ENCODE measurements at regions not wholly inside any gene's neighbourhood (a gene's known extent, or its start where the extent isn't known, plus 50 kb on each side); places are given as distances from the start of the nearest gene placed in this dataset.
"Not testable (repeated sequence)": the region's sequence is repeated elsewhere in the genome, so short reads cannot be mapped to it uniquely, and the experiment has no call there.

GRCh38 chr5:62783374-62784057 lies 204.9 kb downstream of the LRRC70 start:
- DNase-seq (ENCODE audit: low read depth): no peak

GRCh38 chr5:62780888-62781287 lies 202.3 kb downstream of the LRRC70 start:
- no peak for DNase-seq (ENCODE audit: low read depth)

GRCh38 chr5:62780230-62780629 lies 201.6 kb downstream of the LRRC70 start:
- no peak for DNase-seq (ENCODE audit: low read depth)

- peak; percentile 53 for DNase-seq (ENCODE audit: low read depth)
Observed at GRCh38 chr5:62779010-62779422, 200.4 kb downstream of the LRRC70 start.

- no peak for DNase-seq (ENCODE audit: low read depth)
Observed at GRCh38 chr5:62778316-62779009, 199.8 kb downstream of the LRRC70 start.

GRCh38 chr5:62777081-62777480 lies 198.5 kb downstream of the LRRC70 start:
- not testable (repeated sequence) for DNase-seq (ENCODE audit: low read depth)

GRCh38 chr5:62776592-62776991 lies 198.0 kb downstream of the LRRC70 start:
- not testable (repeated sequence) for DNase-seq (ENCODE audit: low read depth)

- DNase-seq (ENCODE audit: low read depth): no peak
Observed at GRCh38 chr5:62773460-62773859, 194.8 kb downstream of the LRRC70 start.

GRCh38 chr5:62771341-62771740 lies 192.7 kb downstream of the LRRC70 start:
- no peak for DNase-seq (ENCODE audit: low read depth)

GRCh38 chr5:62767650-62768049 lies 189.0 kb downstream of the LRRC70 start:
- DNase-seq (ENCODE audit: low read depth): no peak

- no peak for DNase-seq (ENCODE audit: low read depth)
Observed at GRCh38 chr5:62767077-62767476, 188.5 kb downstream of the LRRC70 start.

GRCh38 chr5:62762503-62762902 lies 183.9 kb downstream of the LRRC70 start:
- DNase-seq (ENCODE audit: low read depth): no peak

GRCh38 chr5:62757686-62758085 lies 179.1 kb downstream of the LRRC70 start:
- not testable (repeated sequence) for DNase-seq (ENCODE audit: low read depth)

- DNase-seq (ENCODE audit: low read depth): peak; percentile 5
Observed at GRCh38 chr5:62752998-62753367, 174.4 kb downstream of the LRRC70 start.

- DNase-seq (ENCODE audit: low read depth): not testable (repeated sequence)
Observed at GRCh38 chr5:62752056-62752997, 173.7 kb downstream of the LRRC70 start.

- DNase-seq (ENCODE audit: low read depth): no peak
Observed at GRCh38 chr5:62742207-62742606, 163.6 kb downstream of the LRRC70 start.

- no peak for DNase-seq (ENCODE audit: low read depth)
Observed at GRCh38 chr5:62741761-62742160, 163.1 kb downstream of the LRRC70 start.

- DNase-seq (ENCODE audit: low read depth): no peak
Observed at GRCh38 chr5:62737766-62738165, 159.1 kb downstream of the LRRC70 start.

- peak; percentile 81 for DNase-seq (ENCODE audit: low read depth)
Observed at GRCh38 chr5:62732677-62733121, 154.1 kb downstream of the LRRC70 start.

GRCh38 chr5:62731022-62731421 lies 152.4 kb downstream of the LRRC70 start:
- DNase-seq (ENCODE audit: low read depth): peak; percentile 25

GRCh38 chr5:62729675-62730074 lies 151.1 kb downstream of the LRRC70 start:
- DNase-seq (ENCODE audit: low read depth): no peak

GRCh38 chr5:62727861-62728260 lies 149.2 kb downstream of the LRRC70 start:
- DNase-seq (ENCODE audit: low read depth): no peak

All from HT1080 (cell line).